ENCODE measurements at regions not wholly inside any gene's neighbourhood (a gene's known extent, or its start where the extent isn't known, plus 50 kb on each side); places are given as distances from the start of the nearest gene placed in this dataset.

DNA sequence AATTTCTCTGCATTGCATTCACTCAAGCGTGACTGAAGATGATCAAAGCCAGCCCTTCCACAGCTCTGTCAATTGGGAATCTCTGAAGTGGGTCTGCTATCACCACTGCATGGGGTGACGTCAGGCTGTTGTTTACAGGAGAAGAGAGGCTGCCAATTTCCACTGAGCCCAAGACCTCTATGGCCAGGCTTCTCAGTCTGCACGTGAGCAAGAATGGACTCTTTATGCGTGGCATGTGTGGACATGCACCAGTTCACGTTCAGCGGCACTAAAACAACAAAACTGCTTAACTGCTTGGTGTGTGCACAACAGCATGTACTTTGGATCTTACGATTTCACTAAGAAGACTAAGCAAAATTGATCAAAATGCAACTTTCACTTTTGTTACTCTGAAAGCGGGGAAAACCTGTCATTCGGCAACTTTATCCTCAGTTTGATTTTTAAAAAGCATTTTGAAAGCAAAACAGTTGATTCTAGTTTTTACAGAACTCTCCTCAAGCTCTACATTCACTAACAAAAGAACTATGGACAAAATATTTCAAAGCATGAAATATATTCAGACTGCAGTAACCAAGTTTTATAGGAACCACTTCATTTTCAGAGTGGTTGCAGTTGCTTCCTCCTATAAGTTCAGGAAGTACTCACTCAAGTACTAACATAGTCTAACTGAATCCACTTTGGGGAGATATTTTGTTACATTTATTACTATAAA, 77.0 kb upstream of the SERTAD2 start (continued):
- peak; percentile 17; the same call in 1 of the 2 replicates for TF ChIP-seq CEBPB (IDR thresholded peaks at IDR 0.05; ENCODE audit: borderline replicate concordance, low read depth, low read length)
- no peak; the same call in 1 of the 2 replicates for TF ChIP-seq ZNF567 (CRISPR knock-in tag; IDR thresholded peaks at IDR 0.05; ENCODE audit: borderline replicate concordance)
- peak; percentile 83 for TF ChIP-seq MYC (CRISPR knock-in tag; IDR thresholded peaks at IDR 0.05; ENCODE audit: borderline replicate concordance)
- TF ChIP-seq ZNF878 (CRISPR knock-in tag; IDR thresholded peaks at IDR 0.05): peak; percentile 96
- TF ChIP-seq TOPORS (CRISPR knock-in tag; IDR thresholded peaks at IDR 0.05): peak; percentile 88; the same call in 1 of the 2 replicates
- TF ChIP-seq, protein P1, sequence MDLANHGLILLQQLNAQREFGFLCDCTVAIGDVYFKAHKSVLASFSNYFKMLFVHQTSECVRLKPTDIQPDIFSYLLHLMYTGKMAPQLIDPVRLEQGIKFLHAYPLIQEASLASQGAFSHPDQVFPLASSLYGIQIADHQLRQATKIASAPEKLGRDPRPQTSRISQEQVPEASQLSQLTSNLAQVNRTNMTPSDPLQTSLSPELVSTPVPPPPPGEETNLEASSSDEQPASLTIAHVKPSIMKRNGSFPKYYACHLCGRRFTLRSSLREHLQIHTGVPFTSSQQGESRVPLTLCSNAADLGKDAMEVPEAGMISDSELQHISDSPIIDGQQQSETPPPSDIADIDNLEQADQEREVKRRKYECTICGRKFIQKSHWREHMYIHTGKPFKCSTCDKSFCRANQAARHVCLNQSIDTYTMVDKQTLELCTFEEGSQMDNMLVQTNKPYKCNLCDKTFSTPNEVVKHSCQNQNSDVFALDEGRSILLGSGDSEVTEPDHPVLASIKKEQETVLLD (CRISPR knock-in tag; IDR thresholded peaks at IDR 0.05; ENCODE audit: low read depth): no peak
- TF ChIP-seq ZBTB8A (CRISPR knock-in tag; IDR thresholded peaks at IDR 0.05; ENCODE audit: borderline replicate concordance, low read depth): no peak
- no peak for TF ChIP-seq FLYWCH1 (CRISPR knock-in tag; IDR thresholded peaks at IDR 0.05)
- no peak for TF ChIP-seq ZNF382 (CRISPR knock-in tag; IDR thresholded peaks at IDR 0.05; ENCODE audit: borderline replicate concordance)
- TF ChIP-seq ZNF431 (CRISPR knock-in tag; IDR thresholded peaks at IDR 0.05; ENCODE audit: borderline replicate concordance, low read depth): peak; percentile 86; the same call in 1 of the 2 replicates
- TF ChIP-seq FOXA3 (CRISPR knock-in tag; IDR thresholded peaks at IDR 0.05): peak; percentile 97
- no peak for TF ChIP-seq RAD21 (CRISPR knock-in tag; IDR thresholded peaks at IDR 0.05)
- TF ChIP-seq ZNF577 (CRISPR knock-in tag; IDR thresholded peaks at IDR 0.05; ENCODE audit: borderline replicate concordance, low read depth): no peak
- TF ChIP-seq SP5 (CRISPR knock-in tag; IDR thresholded peaks at IDR 0.05; ENCODE audit: borderline replicate concordance, low read depth): no peak
- peak; percentile 90 for TF ChIP-seq ZSCAN9 (CRISPR knock-in tag; IDR thresholded peaks at IDR 0.05; ENCODE audit: borderline replicate concordance)
- no peak for TF ChIP-seq SSRP1 (CRISPR knock-in tag; IDR thresholded peaks at IDR 0.05)
- TF ChIP-seq ZNF296 (CRISPR knock-in tag; conservative IDR thresholded peaks at IDR 0.05): no peak
- peak; percentile 99 for TF ChIP-seq GATAD2A (CRISPR knock-in tag; IDR thresholded peaks at IDR 0.05)
- TF ChIP-seq FIP1L1 (IDR thresholded peaks at IDR 0.05; ENCODE audit: borderline replicate concordance, insufficient read depth, low read depth, low read length): no peak
- TF ChIP-seq, protein P2, sequence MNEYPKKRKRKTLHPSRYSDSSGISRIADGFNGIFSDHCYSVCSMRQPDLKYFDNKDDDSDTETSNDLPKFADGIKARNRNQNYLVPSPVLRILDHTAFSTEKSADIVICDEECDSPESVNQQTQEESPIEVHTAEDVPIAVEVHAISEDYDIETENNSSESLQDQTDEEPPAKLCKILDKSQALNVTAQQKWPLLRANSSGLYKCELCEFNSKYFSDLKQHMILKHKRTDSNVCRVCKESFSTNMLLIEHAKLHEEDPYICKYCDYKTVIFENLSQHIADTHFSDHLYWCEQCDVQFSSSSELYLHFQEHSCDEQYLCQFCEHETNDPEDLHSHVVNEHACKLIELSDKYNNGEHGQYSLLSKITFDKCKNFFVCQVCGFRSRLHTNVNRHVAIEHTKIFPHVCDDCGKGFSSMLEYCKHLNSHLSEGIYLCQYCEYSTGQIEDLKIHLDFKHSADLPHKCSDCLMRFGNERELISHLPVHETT (CRISPR knock-in tag; conservative IDR thresholded peaks at IDR 0.05): peak; percentile 49; the same call in 1 of the 2 replicates
- no peak for TF ChIP-seq ZFY (CRISPR knock-in tag; IDR thresholded peaks at IDR 0.05)
- TF ChIP-seq ZNF24 (IDR thresholded peaks at IDR 0.05): 0 out of 2 replicates have a peak, but pooled peaks have one; percentile 25
- TF ChIP-seq ZMYM2 (CRISPR knock-in tag; IDR thresholded peaks at IDR 0.05): peak; percentile 92
- no peak for TF ChIP-seq ZKSCAN1 (IDR thresholded peaks at IDR 0.05; ENCODE audit: low read length)
- peak; percentile 87 for TF ChIP-seq MEIS2 (CRISPR knock-in tag; IDR thresholded peaks at IDR 0.05)
- TF ChIP-seq, protein P3, sequence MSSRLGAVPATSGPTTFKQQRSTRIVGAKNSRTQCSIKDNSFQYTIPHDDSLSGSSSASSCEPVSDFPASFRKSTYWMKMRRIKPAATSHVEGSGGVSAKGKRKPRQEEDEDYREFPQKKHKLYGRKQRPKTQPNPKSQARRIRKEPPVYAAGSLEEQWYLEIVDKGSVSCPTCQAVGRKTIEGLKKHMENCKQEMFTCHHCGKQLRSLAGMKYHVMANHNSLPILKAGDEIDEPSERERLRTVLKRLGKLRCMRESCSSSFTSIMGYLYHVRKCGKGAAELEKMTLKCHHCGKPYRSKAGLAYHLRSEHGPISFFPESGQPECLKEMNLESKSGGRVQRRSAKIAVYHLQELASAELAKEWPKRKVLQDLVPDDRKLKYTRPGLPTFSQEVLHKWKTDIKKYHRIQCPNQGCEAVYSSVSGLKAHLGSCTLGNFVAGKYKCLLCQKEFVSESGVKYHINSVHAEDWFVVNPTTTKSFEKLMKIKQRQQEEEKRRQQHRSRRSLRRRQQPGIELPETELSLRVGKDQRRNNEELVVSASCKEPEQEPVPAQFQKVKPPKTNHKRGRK (CRISPR knock-in tag; IDR thresholded peaks at IDR 0.05): no peak; the same call in 1 of the 2 replicates
- no peak for TF ChIP-seq GFI1 (CRISPR knock-in tag; IDR thresholded peaks at IDR 0.05; ENCODE audit: borderline replicate concordance)
- TF ChIP-seq SOX6 (IDR thresholded peaks at IDR 0.05): no peak
- peak; percentile 100 for TF ChIP-seq SOX6 (CRISPR knock-in tag; IDR thresholded peaks at IDR 0.05)

Measured in HepG2 (cell line).